ENCODE measurements at regions not wholly inside any gene's neighbourhood (a gene's known extent, or its start where the extent isn't known, plus 50 kb on each side); places are given as distances from the start of the nearest gene placed in this dataset.

- TF ChIP-seq CTCF (IDR thresholded peaks at IDR 0.05): no peak
- TF ChIP-seq ZFX (IDR thresholded peaks at IDR 0.05; ENCODE audit: borderline replicate concordance): no peak
These were observed 80.4 kb upstream of the PMEPA1 start for GRCh38 chr20:57790176-57790575.

Measured in 22Rv1 (cell line).